ENCODE measurements at regions not wholly inside any gene's neighbourhood (a gene's known extent, or its start where the extent isn't known, plus 50 kb on each side); places are given as distances from the start of the nearest gene placed in this dataset.
"Not testable (repeated sequence)": the region's sequence is repeated elsewhere in the genome, so short reads cannot be mapped to it uniquely, and the experiment has no call there.

DNA sequence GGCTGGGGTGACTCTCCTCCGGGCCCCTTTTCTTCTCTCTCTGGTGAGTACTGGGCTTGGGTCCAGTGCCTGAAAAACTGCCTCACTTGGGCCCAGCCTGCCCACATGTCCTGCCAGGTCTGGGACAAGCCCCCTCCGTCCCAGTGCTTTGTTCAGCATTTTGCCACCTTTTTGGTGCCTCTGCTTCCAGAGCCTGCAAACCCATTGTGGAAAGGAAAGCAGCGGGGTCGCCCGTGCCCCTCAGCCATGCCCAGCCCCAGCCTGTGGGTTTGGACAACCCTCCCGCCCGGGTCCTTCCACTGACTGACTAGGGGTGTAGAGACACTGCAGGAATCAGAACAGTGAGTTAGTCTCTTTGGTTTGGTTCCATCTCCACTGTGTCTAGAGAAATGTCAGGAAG, 140.7 kb upstream of the ALKAL2 start:
- DNase-seq (ENCODE audit: low read depth in 2 of 2): no peak

DNA sequence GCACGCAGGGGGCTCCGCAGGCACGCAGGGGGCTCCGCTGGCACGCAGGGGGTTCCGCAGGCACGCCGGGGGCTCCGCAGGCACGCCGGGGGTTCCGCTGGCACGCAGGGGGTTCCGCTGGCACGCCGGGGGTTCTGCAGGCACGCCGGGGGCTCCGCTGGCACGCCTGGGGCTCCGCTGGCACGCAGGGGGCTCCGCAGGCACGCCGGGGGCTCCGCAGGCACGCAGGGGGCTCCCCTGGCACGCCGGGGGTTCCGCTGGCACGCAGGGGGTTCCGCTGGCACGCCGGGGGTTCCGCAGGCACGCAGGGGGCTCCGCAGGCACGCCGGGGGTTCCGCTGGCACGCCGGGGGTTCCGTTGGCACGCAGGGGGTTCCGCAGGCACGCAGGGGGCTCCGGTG, 138.8 kb upstream of the ALKAL2 start:
- not testable (repeated sequence) for DNase-seq (ENCODE audit: low read depth in 2 of 2)

GRCh38 chr2:425947-426346, 138.1 kb upstream of the ALKAL2 start:
- no peak for DNase-seq (ENCODE audit: low read depth in 2 of 2)

- DNase-seq (ENCODE audit: low read depth in 2 of 2): no peak
These were observed 137.4 kb upstream of the ALKAL2 start for GRCh38 chr2:425243-425642.

- no peak for DNase-seq (ENCODE audit: low read depth in 2 of 2)
These were observed 136.6 kb upstream of the ALKAL2 start for GRCh38 chr2:424306-425171.

DNA sequence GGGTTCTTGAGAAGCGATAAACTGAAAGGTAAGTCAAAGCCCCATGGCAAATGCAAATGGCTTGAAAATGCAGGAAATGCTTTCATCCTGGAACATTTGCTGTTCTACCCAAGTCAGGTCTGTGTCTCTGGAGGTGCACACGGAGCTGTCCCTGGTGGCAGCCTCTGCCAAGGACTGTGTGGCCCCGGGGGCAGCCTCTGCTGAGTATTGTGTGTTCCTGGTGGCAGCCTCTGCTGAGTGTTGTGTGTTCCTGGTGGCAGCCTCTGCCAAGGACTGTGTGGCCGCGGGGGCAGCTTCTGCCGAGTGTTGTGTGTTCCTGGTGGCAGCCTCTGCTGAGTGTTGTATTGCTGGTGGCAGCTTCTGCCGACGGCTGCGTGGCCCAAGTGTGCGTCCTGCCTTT, 135.6 kb upstream of the ALKAL2 start:
- DNase-seq (ENCODE audit: low read depth in 2 of 2): no peak

DNA sequence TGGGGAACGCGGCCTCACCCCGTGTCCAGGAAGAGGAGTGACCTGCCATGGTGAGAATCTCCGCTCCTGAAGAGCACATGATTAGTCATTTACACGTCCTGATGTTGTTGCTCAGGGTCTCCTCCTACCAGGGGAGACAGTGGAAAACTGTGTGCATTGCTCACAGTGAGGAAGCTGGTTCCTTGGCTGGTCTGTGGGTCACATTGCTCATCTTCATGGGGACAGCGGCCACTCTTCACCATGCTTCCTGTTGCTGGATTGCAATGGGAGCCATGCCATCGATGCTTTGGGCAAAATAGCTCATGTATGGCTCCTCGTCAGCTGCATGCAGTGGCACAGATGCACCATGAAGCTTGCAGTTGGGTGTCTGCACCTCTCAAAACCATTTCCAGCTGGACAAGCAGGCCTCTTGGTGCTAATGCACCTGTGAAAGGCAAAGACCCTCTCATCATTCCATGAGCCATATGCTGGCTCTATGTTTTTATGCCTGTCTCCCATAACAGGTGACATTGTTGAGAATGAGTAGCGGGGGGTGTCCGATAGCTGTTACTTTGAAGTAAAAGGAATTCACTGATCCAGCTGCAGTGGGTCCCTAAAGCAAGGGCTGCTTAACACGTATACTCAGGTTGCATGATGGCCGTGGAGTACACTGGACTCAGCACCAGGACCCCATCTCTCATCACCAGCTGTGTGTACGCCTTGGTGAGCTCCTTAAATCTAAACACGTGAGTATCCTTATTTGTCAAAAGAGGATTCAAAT, 135.0 kb upstream of the ALKAL2 start:
- DNase-seq (ENCODE audit: low read depth in 2 of 2): no peak

GRCh38 chr2:421406-421805, 133.5 kb upstream of the ALKAL2 start:
- no peak for DNase-seq (ENCODE audit: low read depth in 2 of 2)

- DNase-seq (ENCODE audit: low read depth in 2 of 2): no peak
These were observed 131.9 kb upstream of the ALKAL2 start for GRCh38 chr2:419687-420317.

GRCh38 chr2:417662-418061, 129.8 kb upstream of the ALKAL2 start:
- no peak for DNase-seq (ENCODE audit: low read depth in 2 of 2)

DNA sequence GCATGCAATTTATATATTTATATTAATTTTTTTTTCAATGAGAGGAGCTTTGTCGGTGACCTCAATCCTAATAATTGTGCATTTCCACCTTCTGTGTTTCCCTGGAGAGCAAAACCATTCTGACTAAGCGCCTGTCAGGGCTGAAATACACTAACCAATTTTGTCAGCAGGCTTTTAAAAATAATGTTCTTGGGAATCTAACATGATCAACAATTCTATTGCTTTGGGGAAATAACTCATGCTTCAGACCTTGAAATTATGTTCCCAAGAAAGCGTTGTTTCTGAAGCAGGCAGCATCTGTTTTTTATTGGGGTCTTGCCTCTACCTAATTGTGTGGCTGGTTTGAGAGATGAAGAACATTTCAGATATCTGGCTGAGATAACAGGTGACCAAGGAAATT, 129.1 kb upstream of the ALKAL2 start:
- DNase-seq (ENCODE audit: low read depth in 2 of 2): no peak

DNA sequence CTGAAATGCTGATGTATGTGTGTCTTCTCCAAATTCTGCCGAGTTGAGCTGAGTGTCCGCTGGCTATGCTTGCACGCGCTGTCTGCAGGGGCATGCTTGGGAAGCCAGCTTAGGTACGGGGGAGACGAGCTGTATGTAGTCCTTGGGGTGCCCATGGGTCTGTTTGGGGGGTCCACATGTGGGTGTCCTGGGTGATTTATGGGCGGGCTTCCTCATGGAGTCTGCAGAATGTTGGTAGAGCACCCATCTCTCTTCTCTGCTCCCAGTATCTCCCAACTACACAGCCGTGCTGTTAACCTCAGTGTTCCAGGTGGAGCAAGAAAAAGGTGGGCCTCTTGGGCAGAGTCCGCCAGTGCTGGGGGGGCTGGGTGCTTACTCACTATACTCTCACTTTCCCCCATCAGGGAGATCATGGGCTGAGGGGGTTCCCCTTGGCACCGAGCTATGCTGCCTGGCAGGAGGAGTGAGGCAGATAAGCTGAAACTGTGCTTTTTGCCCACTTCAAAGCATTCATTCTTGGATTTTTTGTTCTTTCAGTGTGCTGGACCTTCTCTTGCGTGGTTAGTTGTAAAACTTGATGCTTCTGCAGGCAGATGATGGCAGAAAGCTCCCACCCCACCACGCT, 128.2 kb upstream of the ALKAL2 start:
- no peak for DNase-seq (ENCODE audit: low read depth in 2 of 2)

- DNase-seq (ENCODE audit: low read depth in 2 of 2): no peak
These were observed 121.6 kb upstream of the ALKAL2 start for GRCh38 chr2:409523-409922.

DNA sequence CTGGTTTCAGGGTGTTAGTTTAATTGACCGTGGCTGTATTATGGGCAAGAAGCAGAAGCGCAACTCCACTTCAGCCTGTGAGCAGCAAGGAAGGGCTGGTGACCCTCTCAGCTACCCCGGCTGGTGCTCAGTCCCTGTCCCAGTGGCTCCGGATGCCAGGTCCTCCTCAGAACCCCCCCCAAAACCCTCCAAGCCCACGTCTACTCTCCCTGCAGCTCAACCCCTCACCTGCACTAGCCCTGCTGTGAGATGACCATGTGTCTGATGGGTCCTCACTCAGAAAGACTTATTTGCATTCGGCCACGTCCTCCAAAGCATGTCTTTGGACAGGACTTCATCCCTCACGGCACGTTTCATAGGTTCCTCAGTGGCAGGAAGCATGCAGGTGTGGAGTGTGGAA, 119.7 kb upstream of the ALKAL2 start:
- DNase-seq (ENCODE audit: low read depth in 2 of 2): no peak

DNA sequence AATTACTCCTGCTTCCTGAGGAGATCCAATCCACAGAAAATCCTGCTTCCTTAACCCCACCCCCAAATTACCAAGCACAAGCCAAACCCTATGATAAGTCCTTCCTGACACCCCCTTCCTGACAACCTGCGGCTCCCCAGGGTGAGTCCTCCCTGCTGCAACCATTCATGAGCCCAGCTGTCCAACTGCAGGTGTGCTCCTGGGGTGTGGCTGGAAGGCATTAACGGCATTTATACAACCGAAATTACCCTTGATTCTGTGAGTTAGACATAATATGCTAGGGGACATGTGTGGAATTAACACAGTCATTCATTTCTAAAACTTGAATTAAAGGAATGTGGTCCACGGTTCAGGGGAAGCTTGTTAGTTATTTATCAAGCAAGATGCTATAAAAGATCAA, 119.0 kb upstream of the ALKAL2 start:
- DNase-seq (ENCODE audit: low read depth in 2 of 2): no peak

GRCh38 chr2:406231-406630, 118.3 kb upstream of the ALKAL2 start:
- no peak for DNase-seq (ENCODE audit: low read depth in 2 of 2)

DNA sequence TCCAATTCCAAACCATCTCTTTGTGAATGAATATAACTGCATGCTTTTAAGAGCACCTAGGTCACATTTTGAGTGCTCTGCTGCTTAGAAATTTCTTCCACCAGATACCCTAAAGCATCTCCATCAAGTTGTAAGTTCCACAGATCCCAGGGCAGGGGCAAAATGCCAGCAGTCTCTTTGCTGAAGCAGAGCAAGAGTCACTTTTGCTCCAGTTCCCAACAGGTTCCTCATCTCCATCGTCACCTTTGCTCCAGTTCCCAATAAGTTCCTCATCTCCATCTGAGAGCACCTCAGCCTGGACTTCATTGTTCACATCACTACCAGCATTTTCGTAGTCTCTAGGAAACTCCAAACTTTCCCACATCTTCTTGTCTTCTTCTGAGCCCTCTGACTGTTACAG, 116.7 kb upstream of the ALKAL2 start:
- DNase-seq (ENCODE audit: low read depth in 2 of 2): no peak

GRCh38 chr2:403682-404081, 115.8 kb upstream of the ALKAL2 start:
- no peak for DNase-seq (ENCODE audit: low read depth in 2 of 2)

DNA sequence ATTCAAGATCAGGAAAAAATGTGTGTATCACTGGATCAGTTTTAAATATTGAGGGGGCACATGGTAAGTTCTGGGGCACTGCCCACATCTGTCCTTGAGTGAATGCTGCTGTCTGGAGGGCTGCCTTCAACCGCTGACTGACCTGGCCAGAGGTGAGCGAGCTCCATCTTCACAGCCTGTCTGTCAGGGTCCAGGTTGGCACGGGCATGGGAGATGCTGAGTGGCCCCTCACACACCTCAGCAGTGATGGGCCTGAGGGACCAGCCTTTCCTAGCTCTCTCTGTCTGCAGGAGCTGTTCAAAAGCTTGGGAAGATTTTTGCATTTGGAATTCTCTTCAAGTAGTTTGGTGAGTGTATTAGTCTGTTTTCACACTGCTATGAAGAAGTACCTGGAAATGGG, 114.8 kb upstream of the ALKAL2 start:
- DNase-seq (ENCODE audit: low read depth in 2 of 2): no peak

- no peak for DNase-seq (ENCODE audit: low read depth in 2 of 2)
These were observed 114.3 kb upstream of the ALKAL2 start for GRCh38 chr2:402206-402605.

DNA sequence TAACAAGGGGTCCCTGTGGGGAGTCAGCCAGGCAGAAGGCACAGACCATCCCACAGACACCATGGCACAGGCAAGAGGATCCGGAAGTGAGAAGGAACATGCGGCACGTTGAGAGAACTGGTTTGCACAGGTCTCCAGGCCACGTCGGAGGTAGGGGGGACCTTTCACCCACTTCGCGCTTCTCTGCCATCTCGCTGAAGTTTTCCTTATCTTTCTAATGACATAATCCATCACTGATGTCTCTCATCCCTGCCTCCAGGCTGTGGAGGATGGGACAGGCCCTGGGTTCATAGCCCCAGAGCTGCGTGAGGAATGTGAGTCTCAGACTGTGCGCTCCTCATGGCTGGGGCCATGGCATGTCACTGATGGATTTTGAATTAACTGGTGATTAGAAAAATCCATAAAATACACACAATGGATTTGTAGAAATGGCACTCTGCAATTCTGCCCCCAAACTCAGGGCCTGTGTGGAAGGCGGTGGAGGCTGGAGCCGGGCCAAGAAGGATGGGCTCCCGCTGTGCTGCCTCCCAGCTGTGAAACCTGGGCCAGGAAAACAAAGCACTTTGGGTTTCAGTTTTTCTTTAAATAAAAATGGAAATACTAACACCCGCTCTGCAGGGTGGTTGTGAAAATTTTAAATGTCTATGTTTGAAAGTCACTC, 113.3 kb upstream of the ALKAL2 start:
- no peak for DNase-seq (ENCODE audit: low read depth in 2 of 2)

- no peak for DNase-seq (ENCODE audit: low read depth in 2 of 2)
These were observed 110.0 kb upstream of the ALKAL2 start for GRCh38 chr2:397926-398325.
